ENCODE measurements at regions not wholly inside any gene's neighbourhood (a gene's known extent, or its start where the extent isn't known, plus 50 kb on each side); places are given as distances from the start of the nearest gene placed in this dataset.

DNA sequence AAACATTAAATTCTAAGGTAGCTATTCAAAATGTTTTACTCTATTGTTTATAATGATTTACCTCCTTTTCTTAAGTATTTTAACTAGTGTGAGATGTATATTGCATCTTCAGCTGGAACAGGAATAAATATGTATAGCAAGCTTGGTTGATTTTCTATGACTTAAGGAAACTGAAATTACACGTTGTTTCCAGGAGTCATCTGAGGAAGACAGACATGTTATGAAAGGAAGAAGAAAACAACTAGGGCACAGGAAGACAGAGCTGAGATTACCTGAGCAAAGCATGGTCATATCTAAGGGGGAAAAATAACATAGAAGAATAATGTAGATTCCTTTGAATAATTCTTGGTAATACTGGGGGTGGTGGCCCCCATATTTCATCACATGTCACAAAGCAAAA is 210.9 kb upstream of the SEMA3E start:
- H3K4me3 ChIP-seq (ENCODE audit: low read length) = no peak overlapping the region
- H3K27me3 ChIP-seq (ENCODE audit: control insufficient read depth, insufficient read depth, low read length) = no peaks in the 10 kb centered on the region
- WGBS (ENCODE audit: insufficient coverage) = no CpG with 5 or more reads among the region's 1 CpG
- no peaks in the 10 kb centered on the region for H3K9me3 ChIP-seq (replicated peaks; ENCODE audit: control insufficient read depth, low read depth, low read length)
- H3K4me1 ChIP-seq (ENCODE audit: control insufficient read depth, insufficient read depth, low read length) = no peaks in the 10 kb centered on the region
- no peaks in the 10 kb centered on the region for H3K36me3 ChIP-seq (ENCODE audit: control insufficient read depth, insufficient read depth, low read length)
- DNase-seq = no peak
- H3K27ac ChIP-seq (ENCODE audit: low read length) = no peak overlapping the region

DNA sequence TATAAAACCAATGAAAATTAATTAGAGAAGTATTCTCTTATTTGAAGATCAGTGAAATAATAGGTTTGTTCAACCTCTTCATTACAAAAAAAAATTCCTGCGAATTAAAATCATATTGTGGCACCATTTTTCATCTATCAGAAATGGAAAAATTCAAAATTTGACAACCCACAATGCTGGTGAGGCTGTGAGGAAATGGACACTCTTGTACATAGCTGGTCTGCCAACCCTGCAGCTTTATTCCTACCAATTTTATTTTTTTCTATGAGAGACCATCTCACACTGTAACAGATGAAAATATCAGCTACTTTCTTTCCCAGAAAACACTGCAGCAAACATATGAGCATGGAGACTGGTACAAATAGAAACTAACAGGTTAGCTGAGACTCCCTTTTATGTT is 208.8 kb upstream of the SEMA3E start:
- no peak for DNase-seq
- Histone ChIP-seq H3K4me1 (ENCODE audit: control insufficient read depth, insufficient read depth, low read length) (no peaks in the 10 kb centered on the region), H3K27ac (ENCODE audit: low read length) (no peak overlapping the region), H3K4me3 (ENCODE audit: low read length) (no peak overlapping the region), H3K36me3 (ENCODE audit: control insufficient read depth, insufficient read depth, low read length) (no peaks in the 10 kb centered on the region), H3K27me3 (ENCODE audit: control insufficient read depth, insufficient read depth, low read length) (no peaks in the 10 kb centered on the region), H3K9me3 (replicated peaks; ENCODE audit: control insufficient read depth, low read depth, low read length) (no peaks in the 10 kb centered on the region)
- no CpG with 5 or more reads among the region's 1 CpG for WGBS (ENCODE audit: insufficient coverage)

DNA sequence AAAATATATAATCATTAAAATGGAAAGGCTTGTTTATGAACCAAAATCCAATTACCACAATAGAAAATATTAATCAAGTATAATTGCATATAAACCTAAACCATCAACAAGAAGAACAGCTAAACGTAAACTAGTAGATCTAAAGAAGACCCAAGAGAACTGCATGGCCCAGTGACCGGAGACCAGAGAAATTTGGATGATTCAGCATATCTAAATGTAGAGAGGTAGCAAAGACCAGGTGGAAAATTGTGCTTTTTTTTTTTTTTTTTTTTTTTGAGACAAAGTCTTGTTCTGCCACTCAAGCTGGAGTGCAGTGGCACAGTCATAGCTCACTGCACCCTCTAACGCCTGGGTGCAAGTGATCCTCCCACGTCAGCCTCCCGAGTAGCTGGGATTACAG is 207.2 kb upstream of the SEMA3E start:
- H3K4me3 ChIP-seq (ENCODE audit: low read length) = no peak overlapping the region
- H3K27ac ChIP-seq (ENCODE audit: low read length) = no peak overlapping the region
- H3K27me3 ChIP-seq (ENCODE audit: control insufficient read depth, insufficient read depth, low read length) = no peaks in the 10 kb centered on the region
- no peaks in the 10 kb centered on the region for H3K4me1 ChIP-seq (ENCODE audit: control insufficient read depth, insufficient read depth, low read length)
- no CpG with 5 or more reads among the region's 5 CpGs for WGBS (ENCODE audit: insufficient coverage)
- no peaks in the 10 kb centered on the region for H3K9me3 ChIP-seq (replicated peaks; ENCODE audit: control insufficient read depth, low read depth, low read length)
- H3K36me3 ChIP-seq (ENCODE audit: control insufficient read depth, insufficient read depth, low read length) = no peaks in the 10 kb centered on the region
- no peak for DNase-seq

DNA sequence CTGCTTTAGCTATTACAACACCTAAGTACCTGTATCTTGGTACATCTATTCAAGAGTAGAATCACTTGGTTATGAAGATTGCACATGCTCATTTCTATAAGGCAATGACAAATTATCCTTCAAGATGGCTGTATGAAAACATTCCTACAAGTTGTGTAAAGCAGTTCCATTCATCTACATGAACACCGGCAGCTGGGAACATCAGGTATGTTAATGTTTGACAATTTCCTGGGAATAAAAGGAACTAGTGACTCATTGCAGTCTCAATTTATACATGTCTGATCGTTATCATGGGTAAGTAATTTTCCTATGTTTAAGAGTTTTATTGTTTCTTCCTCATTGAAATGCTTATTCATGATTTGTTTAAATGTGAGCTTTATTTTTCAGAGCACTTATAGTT is 203.2 kb upstream of the SEMA3E start:
- Histone ChIP-seq H3K9me3 (replicated peaks; ENCODE audit: control insufficient read depth, low read depth, low read length) (no peaks in the 10 kb centered on the region), H3K27ac (ENCODE audit: low read length) (no peak overlapping the region), H3K27me3 (ENCODE audit: control insufficient read depth, insufficient read depth, low read length) (no peaks in the 10 kb centered on the region), H3K4me3 (ENCODE audit: low read length) (no peak overlapping the region), H3K4me1 (ENCODE audit: control insufficient read depth, insufficient read depth, low read length) (no peaks in the 10 kb centered on the region), H3K36me3 (ENCODE audit: control insufficient read depth, insufficient read depth, low read length) (no peaks in the 10 kb centered on the region)
- WGBS (ENCODE audit: insufficient coverage) = no CpG with 5 or more reads among the region's 2 CpGs
- DNase-seq = no peak

DNA sequence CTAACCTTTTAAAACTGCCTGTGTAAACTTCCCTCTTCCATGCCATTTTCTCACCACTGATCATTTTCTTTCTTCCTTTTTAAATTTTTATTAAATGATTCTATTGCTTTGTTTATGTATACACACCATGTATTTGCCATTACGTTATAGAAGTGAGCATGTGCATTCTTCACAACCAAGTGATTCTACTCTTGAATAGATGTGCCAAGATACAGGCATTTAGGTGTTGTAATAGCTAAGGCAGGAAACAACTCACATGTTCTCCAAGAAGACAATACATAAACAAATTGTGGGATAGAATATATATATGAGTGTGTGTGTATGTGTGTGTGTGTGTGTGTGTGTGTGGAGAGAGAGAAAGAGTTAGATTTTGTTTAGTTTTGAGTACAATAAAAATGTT is 202.6 kb upstream of the SEMA3E start:
- H3K27ac ChIP-seq (ENCODE audit: low read length) = no peak overlapping the region
- H3K4me3 ChIP-seq (ENCODE audit: low read length) = no peak overlapping the region
- WGBS (ENCODE audit: insufficient coverage) = no CpG with 5 or more reads among the region's 1 CpG
- H3K36me3 ChIP-seq (ENCODE audit: control insufficient read depth, insufficient read depth, low read length) = no peaks in the 10 kb centered on the region
- no peaks in the 10 kb centered on the region for H3K4me1 ChIP-seq (ENCODE audit: control insufficient read depth, insufficient read depth, low read length)
- H3K27me3 ChIP-seq (ENCODE audit: control insufficient read depth, insufficient read depth, low read length) = no peaks in the 10 kb centered on the region
- DNase-seq = no peak
- no peaks in the 10 kb centered on the region for H3K9me3 ChIP-seq (replicated peaks; ENCODE audit: control insufficient read depth, low read depth, low read length)

DNA sequence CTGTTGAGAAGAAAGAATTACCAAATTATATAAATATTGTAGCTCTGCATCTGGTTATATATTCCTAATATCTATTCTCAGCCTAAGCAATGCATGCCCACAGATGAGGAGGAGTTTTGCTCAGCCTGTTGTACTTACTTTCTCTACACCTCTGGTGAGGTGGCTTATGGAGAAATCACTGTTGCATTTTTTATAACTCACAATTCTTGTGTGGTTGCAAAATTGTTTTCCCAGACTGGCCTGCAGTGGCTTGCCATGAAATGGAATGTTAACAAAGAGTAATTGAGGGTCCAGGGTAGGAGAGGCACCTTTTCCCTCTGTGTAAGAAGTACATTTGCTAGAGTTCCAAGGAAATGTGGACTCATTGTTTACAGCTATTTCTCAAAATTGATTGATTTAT is 202.0 kb upstream of the SEMA3E start:
- Histone ChIP-seq H3K27me3 (ENCODE audit: control insufficient read depth, insufficient read depth, low read length) (no peaks in the 10 kb centered on the region), H3K4me1 (ENCODE audit: control insufficient read depth, insufficient read depth, low read length) (no peaks in the 10 kb centered on the region), H3K4me3 (ENCODE audit: low read length) (no peak overlapping the region), H3K27ac (ENCODE audit: low read length) (no peak overlapping the region), H3K36me3 (ENCODE audit: control insufficient read depth, insufficient read depth, low read length) (no peaks in the 10 kb centered on the region), H3K9me3 (replicated peaks; ENCODE audit: control insufficient read depth, low read depth, low read length) (no peaks in the 10 kb centered on the region)
- no peak for DNase-seq

DNA sequence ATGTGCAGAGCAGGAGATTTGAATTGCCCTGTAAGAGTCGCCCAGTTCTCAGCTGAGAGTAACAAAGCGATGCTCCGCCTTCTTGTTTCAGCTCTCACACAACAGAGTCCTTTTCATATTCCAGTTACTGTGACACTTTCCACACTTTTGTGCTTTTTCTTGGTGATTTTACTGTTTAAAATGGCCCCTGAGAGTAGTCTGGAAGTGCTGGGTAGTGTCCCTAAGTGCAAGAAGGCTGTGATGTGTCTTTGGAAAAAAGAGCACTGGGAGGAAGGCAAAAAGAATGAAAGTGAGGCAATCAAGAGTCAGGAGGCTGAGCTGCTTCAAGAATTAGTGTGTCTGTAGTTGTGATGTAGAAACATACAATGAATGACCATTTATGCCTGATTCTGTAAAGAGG is 201.2 kb upstream of the SEMA3E start:
- H3K27me3 ChIP-seq (ENCODE audit: control insufficient read depth, insufficient read depth, low read length) = no peaks in the 10 kb centered on the region
- WGBS (ENCODE audit: insufficient coverage) = no CpG with 5 or more reads among the region's 3 CpGs
- no peaks in the 10 kb centered on the region for H3K36me3 ChIP-seq (ENCODE audit: control insufficient read depth, insufficient read depth, low read length)

DNA sequence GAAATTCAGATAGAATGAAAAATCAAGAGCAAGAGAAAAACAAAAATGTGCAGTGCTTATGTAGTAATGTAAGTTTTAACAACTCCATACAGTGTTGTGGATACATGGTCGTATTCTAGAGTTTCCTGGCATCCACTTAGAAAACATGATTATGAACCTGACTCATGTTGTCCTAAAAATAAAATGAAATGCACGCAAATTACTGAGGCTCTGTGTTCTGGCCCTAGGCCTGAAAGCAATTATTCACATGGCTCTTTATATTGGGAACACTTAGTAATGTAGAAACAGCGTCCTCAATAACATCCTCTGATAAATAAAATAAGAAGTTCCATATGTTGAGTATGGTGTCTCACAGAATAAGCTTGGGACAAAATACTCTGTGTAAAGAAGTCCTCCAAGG is 200.2 kb upstream of the SEMA3E start:
- peak; percentile 42 for DNase-seq
- Histone ChIP-seq H3K4me3 (ENCODE audit: low read length) (no peak overlapping the region), H3K27me3 (ENCODE audit: control insufficient read depth, insufficient read depth, low read length) (no peaks in the 10 kb centered on the region), H3K9me3 (replicated peaks; ENCODE audit: control insufficient read depth, low read depth, low read length) (no peaks in the 10 kb centered on the region), H3K27ac (ENCODE audit: low read length) (no peak overlapping the region), H3K36me3 (ENCODE audit: control insufficient read depth, insufficient read depth, low read length) (no peaks in the 10 kb centered on the region), H3K4me1 (ENCODE audit: control insufficient read depth, insufficient read depth, low read length) (no peaks in the 10 kb centered on the region)
- WGBS (ENCODE audit: insufficient coverage) = no CpG with 5 or more reads among the region's 3 CpGs

More for the DNA sequence above, 201.2 kb upstream of the SEMA3E start:
- DNase-seq = no peak
- no peak overlapping the region for H3K4me3 ChIP-seq (ENCODE audit: low read length)
- no peak overlapping the region for H3K27ac ChIP-seq (ENCODE audit: low read length)
- no peaks in the 10 kb centered on the region for H3K9me3 ChIP-seq (replicated peaks; ENCODE audit: control insufficient read depth, low read depth, low read length)
- H3K4me1 ChIP-seq (ENCODE audit: control insufficient read depth, insufficient read depth, low read length) = no peaks in the 10 kb centered on the region

DNA sequence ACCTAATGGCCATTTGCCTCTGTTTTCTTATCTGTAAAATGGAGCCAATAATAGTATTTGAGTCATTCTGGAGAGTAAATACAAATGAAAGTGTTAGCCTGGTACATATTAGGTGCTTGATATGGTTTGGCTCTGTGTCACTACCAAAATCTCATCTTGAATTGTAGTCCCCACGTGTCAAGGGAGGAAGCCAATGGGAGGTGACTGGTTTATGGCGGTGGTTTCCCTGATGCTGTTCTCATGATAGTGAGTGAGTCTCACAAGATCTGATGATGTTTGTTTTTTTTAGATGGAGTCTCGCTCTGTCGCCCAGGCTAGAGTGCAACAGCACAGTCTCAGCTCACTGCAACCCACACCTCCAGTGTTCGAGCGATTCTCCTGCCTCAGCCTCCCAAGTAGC is 194.0 kb upstream of the SEMA3E start:
- Histone ChIP-seq H3K27ac (ENCODE audit: low read length) (no peak overlapping the region), H3K36me3 (ENCODE audit: control insufficient read depth, insufficient read depth, low read length) (no peaks in the 10 kb centered on the region), H3K4me3 (ENCODE audit: low read length) (no peak overlapping the region), H3K4me1 (ENCODE audit: control insufficient read depth, insufficient read depth, low read length) (no peaks in the 10 kb centered on the region), H3K9me3 (replicated peaks; ENCODE audit: control insufficient read depth, low read depth, low read length) (no peaks in the 10 kb centered on the region), H3K27me3 (ENCODE audit: control insufficient read depth, insufficient read depth, low read length) (no peaks in the 10 kb centered on the region)
- 100% methylated on average over 2 of the region's 6 CpGs for WGBS (ENCODE audit: insufficient coverage)
- DNase-seq = no peak

DNA sequence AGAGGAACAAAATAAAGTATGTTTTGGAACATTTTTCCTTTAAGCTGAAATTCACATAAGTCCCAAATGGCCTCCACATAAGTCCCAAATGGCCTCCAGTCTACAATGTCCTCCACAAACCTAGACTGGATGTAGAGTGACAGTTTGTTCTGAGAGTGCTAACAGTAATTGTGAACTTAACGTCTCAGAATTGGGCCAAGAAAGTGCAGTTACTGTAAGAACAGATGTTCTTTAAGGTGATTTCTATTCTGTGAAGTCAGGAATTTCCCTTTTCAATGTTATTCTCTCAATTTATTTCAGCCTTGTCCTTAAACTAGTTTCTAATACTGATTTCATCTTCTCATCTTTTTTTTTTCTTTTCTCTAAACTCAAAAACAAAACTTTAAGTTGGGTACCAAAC is 188.7 kb upstream of the SEMA3E start:
- H3K36me3 ChIP-seq (ENCODE audit: control insufficient read depth, insufficient read depth, low read length) = no peaks in the 10 kb centered on the region
- H3K4me3 ChIP-seq (ENCODE audit: low read length) = no peak overlapping the region
- H3K27me3 ChIP-seq (ENCODE audit: control insufficient read depth, insufficient read depth, low read length) = no peaks in the 10 kb centered on the region
- no peaks in the 10 kb centered on the region for H3K9me3 ChIP-seq (replicated peaks; ENCODE audit: control insufficient read depth, low read depth, low read length)
- H3K4me1 ChIP-seq (ENCODE audit: control insufficient read depth, insufficient read depth, low read length) = no peaks in the 10 kb centered on the region
- WGBS (ENCODE audit: insufficient coverage) = no CpG with 5 or more reads among the region's 1 CpG
- H3K27ac ChIP-seq (ENCODE audit: low read length) = no peak overlapping the region
- no peak for DNase-seq

DNA sequence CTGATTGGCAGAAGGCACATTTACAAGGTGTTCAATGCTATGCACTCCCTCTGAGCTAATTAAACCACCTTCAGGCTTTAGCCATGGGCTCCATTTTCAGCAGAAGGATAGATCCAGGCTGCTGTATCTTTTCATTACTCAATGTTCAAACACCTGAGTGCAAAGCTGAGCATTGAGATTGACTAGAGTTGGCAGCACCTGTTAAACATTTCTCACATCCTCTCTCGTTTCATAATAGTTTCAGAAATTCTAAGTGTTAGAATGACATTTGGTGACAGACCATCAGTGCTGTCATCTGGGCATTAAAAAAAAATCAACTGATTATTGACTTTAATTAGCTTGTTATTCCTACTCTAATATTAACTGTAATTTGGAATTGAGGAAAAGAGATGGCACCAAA is 187.1 kb upstream of the SEMA3E start:
- no peaks in the 10 kb centered on the region for H3K4me1 ChIP-seq (ENCODE audit: control insufficient read depth, insufficient read depth, low read length)
- DNase-seq = no peak
- no peaks in the 10 kb centered on the region for H3K27me3 ChIP-seq (ENCODE audit: control insufficient read depth, insufficient read depth, low read length)
- no peak overlapping the region for H3K27ac ChIP-seq (ENCODE audit: low read length)
- no peaks in the 10 kb centered on the region for H3K9me3 ChIP-seq (replicated peaks; ENCODE audit: control insufficient read depth, low read depth, low read length)
- H3K36me3 ChIP-seq (ENCODE audit: control insufficient read depth, insufficient read depth, low read length) = no peaks in the 10 kb centered on the region
- no peak overlapping the region for H3K4me3 ChIP-seq (ENCODE audit: low read length)
- WGBS (ENCODE audit: insufficient coverage) = no CpG with 5 or more reads among the region's 1 CpG
